ENCODE measurements at regions not wholly inside any gene's neighbourhood (a gene's known extent, or its start where the extent isn't known, plus 50 kb on each side); places are given as distances from the start of the nearest gene placed in this dataset.

DNA sequence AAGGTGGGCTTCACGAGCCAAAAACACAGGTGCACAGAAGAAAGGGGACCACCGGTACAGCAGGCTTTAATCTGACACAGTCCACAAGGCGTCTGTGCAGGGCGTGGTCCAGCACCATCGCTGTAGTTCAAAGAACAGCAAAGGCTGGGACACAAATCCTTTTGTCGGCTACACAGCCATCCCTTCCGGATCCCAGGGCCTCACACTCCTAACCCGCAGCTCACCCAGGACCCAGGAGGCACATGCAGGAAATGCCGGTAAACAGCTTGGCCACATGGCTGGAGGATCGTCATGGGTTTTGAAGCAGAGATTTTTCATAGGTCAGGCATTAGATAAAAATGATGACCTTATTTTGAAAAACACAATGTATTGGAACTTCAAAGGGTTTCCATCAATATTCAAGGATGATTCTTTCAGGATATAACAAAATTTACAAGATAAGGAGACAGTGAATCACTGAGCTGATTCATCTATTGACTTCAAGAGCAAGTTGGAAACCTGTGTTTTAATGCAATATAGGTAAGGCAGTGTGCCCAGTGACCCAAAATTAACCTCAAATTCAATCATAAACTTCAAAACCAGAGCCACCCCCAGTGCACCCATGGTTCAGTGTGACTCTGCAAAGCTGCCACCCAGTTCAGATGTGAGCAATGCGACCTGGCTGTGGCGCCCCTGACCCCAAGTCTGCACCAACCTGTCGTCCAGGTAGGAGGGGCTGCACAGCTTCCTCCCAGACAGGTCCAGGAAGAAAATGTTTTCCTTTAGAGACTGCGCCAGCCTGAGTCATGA, 74.4 kb downstream of the TMEM18 start:
- Histone ChIP-seq H3K4me1 (no peaks in the 10 kb centered on the region), H3K9me3 (no peaks in the 10 kb centered on the region), H3K27me3 (no peaks in the 10 kb centered on the region), H3K4me3 (no peak overlapping the region), H3K36me3 (no peaks in the 10 kb centered on the region), H3K27ac (no peak overlapping the region)
- TF ChIP-seq POLR2A (IDR thresholded peaks at IDR 0.05): no peak
- TF ChIP-seq, protein P1, sequence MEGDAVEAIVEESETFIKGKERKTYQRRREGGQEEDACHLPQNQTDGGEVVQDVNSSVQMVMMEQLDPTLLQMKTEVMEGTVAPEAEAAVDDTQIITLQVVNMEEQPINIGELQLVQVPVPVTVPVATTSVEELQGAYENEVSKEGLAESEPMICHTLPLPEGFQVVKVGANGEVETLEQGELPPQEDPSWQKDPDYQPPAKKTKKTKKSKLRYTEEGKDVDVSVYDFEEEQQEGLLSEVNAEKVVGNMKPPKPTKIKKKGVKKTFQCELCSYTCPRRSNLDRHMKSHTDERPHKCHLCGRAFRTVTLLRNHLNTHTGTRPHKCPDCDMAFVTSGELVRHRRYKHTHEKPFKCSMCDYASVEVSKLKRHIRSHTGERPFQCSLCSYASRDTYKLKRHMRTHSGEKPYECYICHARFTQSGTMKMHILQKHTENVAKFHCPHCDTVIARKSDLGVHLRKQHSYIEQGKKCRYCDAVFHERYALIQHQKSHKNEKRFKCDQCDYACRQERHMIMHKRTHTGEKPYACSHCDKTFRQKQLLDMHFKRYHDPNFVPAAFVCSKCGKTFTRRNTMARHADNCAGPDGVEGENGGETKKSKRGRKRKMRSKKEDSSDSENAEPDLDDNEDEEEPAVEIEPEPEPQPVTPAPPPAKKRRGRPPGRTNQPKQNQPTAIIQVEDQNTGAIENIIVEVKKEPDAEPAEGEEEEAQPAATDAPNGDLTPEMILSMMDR (IDR thresholded peaks at IDR 0.05 in 4 of 5, conservative IDR thresholded peaks at IDR 0.05 in 1 of 5): no peak
- DNase-seq (no peak), ATAC-seq (no peak)
- intact Hi-C loops (cut with DNase I; ENCODE audit: low total_unique reads) (no loop called here), in situ Hi-C loops (cut with MboI; ENCODE audit: low sequenced_read_pairs in 4 of 4) (no loop called here)

DNA sequence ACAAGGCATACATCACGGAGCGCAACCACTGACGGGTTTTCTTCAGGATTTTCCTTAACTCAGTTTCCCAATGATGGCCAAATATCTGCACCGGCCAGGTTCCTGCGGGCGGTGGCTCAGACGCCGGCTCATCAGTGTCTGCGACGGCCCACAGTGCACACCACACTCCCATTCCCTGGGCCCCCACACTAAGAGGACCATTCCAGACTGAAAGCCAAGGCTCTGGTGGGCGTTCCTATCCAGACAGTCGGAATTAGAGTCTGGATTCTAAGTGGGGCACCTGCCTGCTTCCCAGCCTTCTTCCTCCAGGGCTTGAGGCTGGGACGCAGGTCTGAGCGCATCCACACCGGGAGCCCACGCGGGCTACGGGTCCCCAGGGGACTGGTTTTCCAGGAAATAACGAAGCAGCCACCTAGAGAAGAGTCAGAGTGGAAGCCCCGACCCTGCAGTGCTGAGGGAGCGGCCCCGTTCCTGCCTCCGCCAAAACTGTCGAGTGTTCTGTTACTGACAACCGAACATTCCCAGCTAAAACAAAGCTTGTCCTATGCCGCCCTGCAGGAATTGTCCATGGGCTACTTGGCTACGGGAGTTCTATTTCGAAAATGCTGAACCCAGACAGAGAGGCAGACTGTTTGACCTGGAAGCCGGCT, 75.3 kb downstream of the TMEM18 start:
- TF ChIP-seq, protein P1 (IDR thresholded peaks at IDR 0.05 in 4 of 5, conservative IDR thresholded peaks at IDR 0.05 in 1 of 5): no peak
- TF ChIP-seq POLR2A (IDR thresholded peaks at IDR 0.05): no peak
- intact Hi-C loops (cut with DNase I; ENCODE audit: low total_unique reads) (no loop called here), in situ Hi-C loops (cut with MboI; ENCODE audit: low sequenced_read_pairs in 4 of 4) (no loop called here)
- no peak for ATAC-seq
- Histone ChIP-seq H3K4me3 (no peak overlapping the region), H3K4me1 (no peaks in the 10 kb centered on the region), H3K9me3 (no peaks in the 10 kb centered on the region), H3K27me3 (no peaks in the 10 kb centered on the region), H3K36me3 (no peaks in the 10 kb centered on the region), H3K27ac (no peak overlapping the region)
- no peak for DNase-seq

DNA sequence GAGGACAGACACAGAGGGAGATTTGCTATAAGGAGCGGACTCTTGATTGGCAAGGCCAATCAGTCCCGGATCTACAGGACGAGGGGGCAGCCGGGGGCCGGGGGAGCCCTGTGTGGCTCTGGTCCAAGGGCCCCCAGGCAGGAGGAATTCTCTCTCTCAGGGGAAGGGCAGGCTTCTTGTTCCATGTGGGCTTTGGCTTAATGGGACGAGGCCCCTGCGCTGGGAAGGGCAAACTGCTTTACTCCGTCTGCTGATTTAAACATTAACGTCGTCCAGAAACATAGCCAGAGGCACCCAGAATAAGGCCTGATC, 75.9 kb downstream of the TMEM18 start:
- Histone ChIP-seq H3K9me3 (no peaks in the 10 kb centered on the region), H3K27me3 (no peaks in the 10 kb centered on the region), H3K27ac (no peak overlapping the region), H3K36me3 (no peaks in the 10 kb centered on the region), H3K4me1 (no peaks in the 10 kb centered on the region), H3K4me3 (no peak overlapping the region)
- no peak for ATAC-seq
- no peak for DNase-seq
- intact Hi-C loops (cut with DNase I; ENCODE audit: low total_unique reads) (no loop called here), in situ Hi-C loops (cut with MboI; ENCODE audit: low sequenced_read_pairs in 4 of 4) (no loop called here)
- TF ChIP-seq, protein P1 (IDR thresholded peaks at IDR 0.05 in 4 of 5, conservative IDR thresholded peaks at IDR 0.05 in 1 of 5): no peak
- TF ChIP-seq POLR2A (IDR thresholded peaks at IDR 0.05): no peak

DNA sequence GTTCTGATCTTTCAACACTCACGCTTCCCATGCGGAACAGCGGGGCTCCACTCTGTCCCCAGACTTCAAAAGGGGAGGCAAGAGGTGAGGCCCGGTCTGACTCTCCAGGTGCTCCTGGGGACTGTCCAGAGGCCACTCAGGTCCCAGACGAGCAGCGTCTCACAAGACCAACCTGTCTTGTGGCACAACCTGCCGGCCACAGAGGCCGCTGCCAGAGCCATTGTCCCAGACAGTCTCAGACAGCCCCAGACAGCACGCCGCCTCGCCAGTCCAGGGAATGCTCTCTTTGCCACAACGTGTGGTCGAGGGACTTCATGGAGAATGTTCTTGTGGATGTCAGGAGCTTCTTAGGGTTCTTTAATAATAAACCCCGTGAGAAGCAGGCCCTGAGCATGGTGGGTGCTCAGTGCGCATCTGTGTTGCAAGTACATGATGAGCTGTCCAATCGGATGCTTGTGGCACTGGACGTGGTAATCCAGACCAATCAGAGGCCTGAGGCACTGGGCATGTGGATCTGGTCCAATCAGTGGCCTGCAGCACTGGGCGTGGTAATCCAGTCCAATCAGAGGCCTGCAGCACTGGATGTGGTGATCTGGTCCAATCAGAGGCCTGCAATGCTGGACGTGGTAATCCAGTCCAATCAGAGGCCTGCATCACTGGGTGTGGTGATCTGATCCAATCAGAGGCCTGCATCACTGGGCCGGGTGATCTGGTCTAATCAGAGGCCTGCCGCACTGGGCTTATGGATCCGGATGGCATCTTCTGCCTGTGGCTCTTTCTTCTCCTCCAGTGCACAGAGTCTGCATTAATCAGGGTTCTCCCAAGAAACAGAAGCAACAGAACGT, 76.4 kb downstream of the TMEM18 start:
- Histone ChIP-seq H3K27ac (no peak overlapping the region), H3K36me3 (no peaks in the 10 kb centered on the region), H3K9me3 (no peaks in the 10 kb centered on the region), H3K4me1 (no peaks in the 10 kb centered on the region), H3K4me3 (no peak overlapping the region), H3K27me3 (no peaks in the 10 kb centered on the region)
- DNase-seq (no peak), ATAC-seq (no peak)
- TF ChIP-seq, protein P1 (IDR thresholded peaks at IDR 0.05 in 4 of 5, conservative IDR thresholded peaks at IDR 0.05 in 1 of 5): no peak
- no peak for TF ChIP-seq POLR2A (IDR thresholded peaks at IDR 0.05)
- in situ Hi-C loops (cut with MboI; ENCODE audit: low sequenced_read_pairs in 4 of 4) (no loop called here), intact Hi-C loops (cut with DNase I; ENCODE audit: low total_unique reads) (no loop called here)

Measured in gastrocnemius medialis (tissue), 4 donors.